Embryonic facial prominence (tissue), 1 donor: ENCODE measurements at regions not wholly inside any gene's neighbourhood (a gene's known extent, or its start where the extent isn't known, plus 50 kb on each side); places are given as distances from the start of the nearest gene placed in this dataset.
"Not testable (repeated sequence)": the region's sequence is repeated elsewhere in the genome, so short reads cannot be mapped to it uniquely, and the experiment has no call there.

Experiments
- DNase-seq: peaks from one replicate; pipeline ENCODE4 v3.0.0-alpha.2; 2016; ENCODE audit errors: extremely low spot score

GRCh38 chr18:64720781-64721464 is 572.0 kb upstream of the LINC00305 start:
- no peak for DNase-seq

- DNase-seq = no peak
These were observed 569.9 kb upstream of the LINC00305 start for GRCh38 chr18:64718808-64719207.

GRCh38 chr18:64717026-64717425 is 568.1 kb upstream of the LINC00305 start:
- no peak for DNase-seq

- DNase-seq = no peak
These were observed 565.2 kb upstream of the LINC00305 start for GRCh38 chr18:64714086-64714485.

- no peak for DNase-seq
These were observed 564.4 kb upstream of the LINC00305 start for GRCh38 chr18:64713284-64713683.

GRCh38 chr18:64712035-64712434 is 563.1 kb upstream of the LINC00305 start:
- DNase-seq = no peak

- DNase-seq = no peak
These were observed 561.4 kb upstream of the LINC00305 start for GRCh38 chr18:64710105-64710861.

- no peak for DNase-seq
These were observed 558.2 kb upstream of the LINC00305 start for GRCh38 chr18:64707052-64707451.

- no peak for DNase-seq
These were observed 550.2 kb upstream of the LINC00305 start for GRCh38 chr18:64699081-64699480.

GRCh38 chr18:64695851-64696553 is 547.1 kb upstream of the LINC00305 start:
- DNase-seq = no peak

GRCh38 chr18:64693766-64694165 is 544.9 kb upstream of the LINC00305 start:
- DNase-seq = no peak

- no peak for DNase-seq
These were observed 543.9 kb upstream of the LINC00305 start for GRCh38 chr18:64692826-64693225.

GRCh38 chr18:64679121-64679520 is 530.2 kb upstream of the LINC00305 start:
- DNase-seq = no peak

GRCh38 chr18:64678048-64678447 is 529.2 kb upstream of the LINC00305 start:
- DNase-seq = no peak

- DNase-seq = no peak
These were observed 525.8 kb upstream of the LINC00305 start for GRCh38 chr18:64674694-64675093.

- DNase-seq = not testable (repeated sequence)
These were observed 522.4 kb upstream of the LINC00305 start for GRCh38 chr18:64671293-64671692.

- no peak for DNase-seq
These were observed 519.6 kb upstream of the LINC00305 start for GRCh38 chr18:64668461-64668962.

GRCh38 chr18:64663086-64663485 is 514.2 kb upstream of the LINC00305 start:
- DNase-seq = no peak

GRCh38 chr18:64659196-64659595 is 510.3 kb upstream of the LINC00305 start:
- DNase-seq = no peak

GRCh38 chr18:64653068-64653467 is 504.2 kb upstream of the LINC00305 start:
- no peak for DNase-seq

- no peak for DNase-seq
These were observed 501.2 kb upstream of the LINC00305 start for GRCh38 chr18:64650068-64650467.

GRCh38 chr18:64645753-64646152 is 496.9 kb upstream of the LINC00305 start:
- no peak for DNase-seq
